ENCODE measurements at regions not wholly inside any gene's neighbourhood (a gene's known extent, or its start where the extent isn't known, plus 50 kb on each side); places are given as distances from the start of the nearest gene placed in this dataset.

DNA sequence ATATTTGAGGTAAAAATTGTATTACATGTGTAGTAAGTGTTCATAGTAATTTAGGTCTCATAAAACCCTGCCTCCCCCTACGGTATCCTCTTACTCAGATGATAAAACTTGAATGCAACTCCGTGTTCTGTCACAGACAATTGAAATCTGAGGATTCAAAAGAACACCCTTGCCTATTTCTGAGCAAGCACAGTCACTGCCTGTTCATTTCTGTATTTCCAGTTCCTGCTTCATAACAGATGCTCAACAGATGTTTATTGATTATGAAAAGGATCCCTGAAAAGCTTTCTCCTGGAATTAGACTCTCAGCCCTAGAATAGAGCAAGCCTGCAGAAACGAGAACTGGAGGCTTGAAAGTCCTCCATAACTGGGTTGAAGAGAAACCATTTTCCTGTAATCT, 144.1 kb upstream of the SPEF2 start:
- no peaks in the 10 kb centered on the region for H3K27me3 ChIP-seq (ENCODE audit: control insufficient read depth in 2 of 2, insufficient read depth in 1 of 2, low read length in 1 of 2)
- no peak for DNase-seq (ENCODE audit: low read depth in 6 of 9, low spot score in 9 of 9)
- no peak overlapping the region for H3K27ac ChIP-seq (ENCODE audit: low read depth in 1 of 2, low read length in 1 of 2)
- 95% methylated on average over 3 of the region's 3 CpGs for WGBS
- no peak overlapping the region for H3K4me3 ChIP-seq (ENCODE audit: low read length in 2 of 2)
- no peaks in the 10 kb centered on the region for H3K36me3 ChIP-seq (ENCODE audit: control insufficient read depth in 2 of 2, insufficient read depth in 2 of 2, low read length in 1 of 2)
- no peaks in the 10 kb centered on the region for H3K9me3 ChIP-seq (ENCODE audit: control insufficient read depth in 2 of 2, insufficient read depth in 1 of 2, low read length in 1 of 2)
- H3K4me1 ChIP-seq (ENCODE audit: control insufficient read depth in 2 of 2, insufficient read depth in 2 of 2, low read length in 2 of 2), result no peaks in the 10 kb centered on the region

DNA sequence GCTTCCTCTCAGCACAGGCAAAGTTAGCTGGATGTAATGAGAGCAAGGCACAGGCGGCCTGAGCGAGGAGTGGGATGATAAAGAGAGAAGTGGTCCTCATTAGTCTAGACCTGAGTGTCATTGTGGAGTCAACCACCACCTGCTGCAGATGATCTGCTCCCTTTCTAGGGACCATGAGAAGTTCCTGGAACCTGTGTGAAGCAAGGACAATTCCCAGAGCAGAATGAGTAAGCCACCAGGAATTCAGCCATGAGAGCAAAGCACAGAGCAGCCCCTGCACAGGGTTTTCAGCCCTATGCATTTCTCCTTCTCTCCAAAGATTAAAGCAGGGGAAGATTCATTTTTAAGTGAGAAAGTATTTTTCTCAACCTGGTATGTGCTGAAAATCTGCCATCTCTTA, 146.8 kb upstream of the SPEF2 start:
- 94% methylated on average over 2 of the region's 2 CpGs for WGBS
- no peak for DNase-seq (ENCODE audit: low read depth in 6 of 9, low spot score in 9 of 9)
- H3K4me3 ChIP-seq (ENCODE audit: low read length in 2 of 2), result no peak overlapping the region
- no peak overlapping the region for H3K27ac ChIP-seq (ENCODE audit: low read depth in 1 of 2, low read length in 1 of 2)
- no peaks in the 10 kb centered on the region for H3K27me3 ChIP-seq (ENCODE audit: control insufficient read depth in 2 of 2, insufficient read depth in 1 of 2, low read length in 1 of 2)
- no peaks in the 10 kb centered on the region for H3K4me1 ChIP-seq (ENCODE audit: control insufficient read depth in 2 of 2, insufficient read depth in 2 of 2, low read length in 2 of 2)
- no peaks in the 10 kb centered on the region for H3K9me3 ChIP-seq (ENCODE audit: control insufficient read depth in 2 of 2, insufficient read depth in 1 of 2, low read length in 1 of 2)
- H3K36me3 ChIP-seq (ENCODE audit: control insufficient read depth in 2 of 2, insufficient read depth in 2 of 2, low read length in 1 of 2), result no peaks in the 10 kb centered on the region

DNA sequence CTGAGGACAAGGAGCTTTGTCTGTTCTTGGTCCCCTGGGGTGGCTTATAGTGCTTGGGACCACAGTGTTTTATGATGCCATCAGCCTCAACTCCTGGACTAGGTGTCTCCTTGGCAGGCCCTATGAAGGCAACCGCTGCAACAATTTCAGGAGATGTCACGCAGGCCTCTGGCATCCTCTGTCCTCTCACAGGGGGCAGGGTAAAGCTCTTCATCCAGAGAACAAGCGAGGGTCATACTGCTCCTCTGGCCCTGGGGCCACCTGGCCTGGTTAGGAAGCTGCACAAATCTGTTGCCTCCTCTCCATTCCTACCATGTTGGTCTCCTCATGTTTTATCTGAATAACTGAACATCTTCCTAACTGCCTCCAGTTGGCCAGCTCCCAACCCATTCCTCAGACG, 148.9 kb upstream of the SPEF2 start:
- H3K4me1 ChIP-seq (ENCODE audit: control insufficient read depth in 2 of 2, insufficient read depth in 2 of 2, low read length in 2 of 2), result no peaks in the 10 kb centered on the region
- DNase-seq (ENCODE audit: low read depth in 6 of 9, low spot score in 9 of 9), result no peak
- WGBS, result 94% methylated on average over 4 of the region's 4 CpGs

DNA sequence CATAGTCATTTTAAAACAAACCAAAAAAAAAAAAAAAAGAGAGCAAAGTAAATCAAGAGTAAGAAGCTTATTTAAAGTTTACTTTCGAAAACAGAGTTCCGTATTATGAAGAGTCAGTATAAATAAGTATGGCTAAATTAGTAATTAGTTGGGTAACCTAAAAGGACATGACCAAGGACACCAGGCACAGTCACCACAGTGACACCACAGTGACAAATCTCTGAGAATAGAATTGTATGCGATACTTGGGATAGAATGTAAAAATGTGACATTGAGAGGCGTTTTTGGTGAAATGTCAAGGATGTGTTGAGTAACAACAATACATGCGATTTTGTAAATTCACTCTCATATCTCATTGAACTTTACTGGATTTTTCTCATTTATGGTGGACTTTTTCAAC, 150.9 kb upstream of the SPEF2 start:
- Histone ChIP-seq H3K27me3 (ENCODE audit: control insufficient read depth in 2 of 2, insufficient read depth in 1 of 2, low read length in 1 of 2) (no peaks in the 10 kb centered on the region), H3K9me3 (ENCODE audit: control insufficient read depth in 2 of 2, insufficient read depth in 1 of 2, low read length in 1 of 2) (no peaks in the 10 kb centered on the region), H3K4me3 (ENCODE audit: low read length in 2 of 2) (no peak overlapping the region), H3K4me1 (ENCODE audit: control insufficient read depth in 2 of 2, insufficient read depth in 2 of 2, low read length in 2 of 2) (no peaks in the 10 kb centered on the region), H3K27ac (ENCODE audit: low read depth in 1 of 2, low read length in 1 of 2) (no peak overlapping the region), H3K36me3 (ENCODE audit: control insufficient read depth in 2 of 2, insufficient read depth in 2 of 2, low read length in 1 of 2) (no peaks in the 10 kb centered on the region)
- whole genome bisulfite sequencing, result 98% methylated on average over 5 of the region's 5 CpGs
- no peak for DNase-seq (ENCODE audit: low read depth in 6 of 9, low spot score in 9 of 9)

More for the DNA sequence above, 148.9 kb upstream of the SPEF2 start:
- Histone ChIP-seq H3K9me3 (ENCODE audit: control insufficient read depth in 2 of 2, insufficient read depth in 1 of 2, low read length in 1 of 2) (no peaks in the 10 kb centered on the region), H3K27ac (ENCODE audit: low read depth in 1 of 2, low read length in 1 of 2) (no peak overlapping the region), H3K36me3 (ENCODE audit: control insufficient read depth in 2 of 2, insufficient read depth in 2 of 2, low read length in 1 of 2) (no peaks in the 10 kb centered on the region), H3K4me3 (ENCODE audit: low read length in 2 of 2) (no peak overlapping the region), H3K27me3 (ENCODE audit: control insufficient read depth in 2 of 2, insufficient read depth in 1 of 2, low read length in 1 of 2) (no peaks in the 10 kb centered on the region)

DNA sequence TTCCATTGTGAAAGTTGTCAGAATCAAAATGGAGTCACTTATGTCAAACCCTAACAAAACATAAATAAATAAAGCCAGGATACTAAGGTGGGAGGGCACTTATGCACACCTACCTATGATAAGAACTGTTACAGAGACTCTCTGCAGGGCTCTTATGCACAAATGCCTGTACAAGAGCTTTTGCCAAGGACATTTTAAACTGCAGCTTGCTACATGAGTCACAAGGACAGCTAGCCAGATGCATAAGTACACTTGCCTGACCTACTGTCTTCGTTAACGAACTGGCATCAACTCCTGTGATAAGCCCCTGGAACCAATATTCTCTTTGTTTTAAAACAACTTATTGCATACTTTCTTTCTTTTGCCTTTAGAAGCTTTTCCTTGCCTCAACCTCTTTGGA, 152.9 kb upstream of the SPEF2 start:
- DNase-seq (ENCODE audit: low read depth in 6 of 9, low spot score in 9 of 9), result no peak
- Histone ChIP-seq H3K27ac (ENCODE audit: low read depth in 1 of 2, low read length in 1 of 2) (no peak overlapping the region), H3K4me1 (ENCODE audit: control insufficient read depth in 2 of 2, insufficient read depth in 2 of 2, low read length in 2 of 2) (no peaks in the 10 kb centered on the region), H3K36me3 (ENCODE audit: control insufficient read depth in 2 of 2, insufficient read depth in 2 of 2, low read length in 1 of 2) (no peaks in the 10 kb centered on the region), H3K27me3 (ENCODE audit: control insufficient read depth in 2 of 2, insufficient read depth in 1 of 2, low read length in 1 of 2) (no peaks in the 10 kb centered on the region), H3K4me3 (ENCODE audit: low read length in 2 of 2) (no peak overlapping the region), H3K9me3 (ENCODE audit: control insufficient read depth in 2 of 2, insufficient read depth in 1 of 2, low read length in 1 of 2) (no peaks in the 10 kb centered on the region)
- 91% methylated on average over 2 of the region's 2 CpGs for WGBS

DNA sequence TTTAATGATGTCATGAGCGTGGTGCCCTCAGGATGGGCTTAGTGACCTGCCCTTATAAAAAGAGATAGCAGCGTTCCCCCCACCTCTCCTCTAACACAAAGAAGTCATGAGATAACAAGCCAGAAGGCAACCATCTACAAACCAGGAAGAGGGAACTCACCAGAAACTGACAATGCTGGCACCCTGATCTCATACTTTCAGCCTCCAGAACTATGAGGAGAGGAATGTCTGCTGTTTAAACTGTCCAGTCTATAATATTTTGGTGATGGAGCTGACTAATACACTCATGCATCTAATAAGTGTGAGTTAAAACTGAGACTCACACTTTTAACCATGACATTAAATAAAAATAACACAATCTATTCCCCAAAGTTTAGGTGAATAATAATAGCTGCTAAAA, 156.1 kb upstream of the SPEF2 start:
- Histone ChIP-seq H3K4me3 (ENCODE audit: low read length in 2 of 2) (no peak overlapping the region), H3K27ac (ENCODE audit: low read depth in 1 of 2, low read length in 1 of 2) (no peak overlapping the region), H3K36me3 (ENCODE audit: control insufficient read depth in 2 of 2, insufficient read depth in 2 of 2, low read length in 1 of 2) (no peaks in the 10 kb centered on the region), H3K4me1 (ENCODE audit: control insufficient read depth in 2 of 2, insufficient read depth in 2 of 2, low read length in 2 of 2) (no peaks in the 10 kb centered on the region), H3K27me3 (ENCODE audit: control insufficient read depth in 2 of 2, insufficient read depth in 1 of 2, low read length in 1 of 2) (no peaks in the 10 kb centered on the region), H3K9me3 (ENCODE audit: control insufficient read depth in 2 of 2, insufficient read depth in 1 of 2, low read length in 1 of 2) (no peaks in the 10 kb centered on the region)
- 96% methylated on average over 2 of the region's 2 CpGs for WGBS
- no peak for DNase-seq (ENCODE audit: low read depth in 6 of 9, low spot score in 9 of 9)

DNA sequence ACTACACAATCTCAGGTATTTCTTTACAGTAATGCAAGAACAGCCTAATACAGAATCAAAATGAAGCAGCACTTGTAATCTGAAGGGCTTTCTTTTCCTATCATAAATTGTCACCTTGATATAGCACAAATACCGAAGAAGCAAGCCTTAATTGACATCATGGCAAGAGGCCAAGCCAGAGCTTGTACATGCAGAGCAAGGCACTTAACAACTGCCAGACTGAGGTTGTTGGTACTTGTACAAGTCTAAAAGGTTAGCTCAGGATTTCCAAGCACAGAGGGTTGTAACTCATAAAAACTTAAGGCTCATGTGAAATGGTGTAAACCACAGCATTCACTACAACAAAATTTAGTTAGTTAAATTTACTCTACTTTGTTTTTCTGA, 158.8 kb upstream of the SPEF2 start:
- peak in 2 of 9 donors; percentile 14 to 33 for DNase-seq (ENCODE audit: low read depth in 6 of 9, low spot score in 9 of 9)

DNA sequence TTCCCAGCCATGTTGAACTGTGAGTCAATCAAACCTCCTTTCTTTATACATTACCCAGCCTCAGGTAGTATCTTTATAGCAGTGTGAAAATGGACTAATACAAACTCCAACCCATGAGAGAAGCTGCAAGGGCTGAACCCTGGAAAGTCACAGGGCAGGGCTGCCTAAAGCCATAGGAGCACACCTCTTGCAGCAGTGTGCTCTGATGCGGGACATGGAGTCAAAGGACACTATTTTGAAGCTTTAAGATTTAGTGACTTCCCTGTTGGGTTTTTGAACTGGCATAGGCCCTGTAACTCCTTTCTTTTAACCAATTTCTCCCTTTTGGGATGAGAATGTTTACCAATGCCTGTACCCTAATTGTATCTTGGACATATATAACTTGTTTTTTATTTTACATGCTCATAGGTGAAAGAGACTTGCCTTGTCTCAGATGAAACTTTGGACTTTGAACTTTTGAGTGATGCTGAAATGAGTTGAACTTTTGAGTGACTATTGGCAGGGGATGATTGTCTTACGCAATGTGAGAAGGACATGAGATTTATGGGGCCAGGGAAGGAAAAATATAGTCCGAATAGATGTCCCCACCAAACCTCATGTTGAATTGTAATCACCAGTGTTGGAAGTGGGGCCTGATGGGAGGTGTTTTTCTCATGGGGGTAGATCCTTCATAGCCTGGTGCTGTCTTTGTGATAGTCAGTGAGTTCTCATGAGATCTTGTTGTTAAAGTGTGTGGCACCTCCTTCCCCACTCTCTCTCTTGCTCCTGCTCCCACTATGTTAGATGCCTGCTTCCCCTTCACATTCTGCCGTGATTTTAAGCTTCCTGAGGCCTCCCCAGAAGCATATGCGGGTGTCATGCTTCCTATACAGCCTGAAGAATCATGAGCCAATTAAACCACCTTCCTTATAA, 159.5 kb upstream of the SPEF2 start:
- H3K4me3 ChIP-seq (ENCODE audit: low read length in 2 of 2), result no peak overlapping the region
- DNase-seq (ENCODE audit: low read depth in 6 of 9, low spot score in 9 of 9), result no peak
- no peaks in the 10 kb centered on the region for H3K4me1 ChIP-seq (ENCODE audit: control insufficient read depth in 2 of 2, insufficient read depth in 2 of 2, low read length in 2 of 2)
- 75% methylated on average over 5 of the region's 5 CpGs for WGBS
- no peaks in the 10 kb centered on the region for H3K9me3 ChIP-seq (ENCODE audit: control insufficient read depth in 2 of 2, insufficient read depth in 1 of 2, low read length in 1 of 2)
- H3K36me3 ChIP-seq (ENCODE audit: control insufficient read depth in 2 of 2, insufficient read depth in 2 of 2, low read length in 1 of 2), result no peaks in the 10 kb centered on the region
- H3K27me3 ChIP-seq (ENCODE audit: control insufficient read depth in 2 of 2, insufficient read depth in 1 of 2, low read length in 1 of 2), result no peaks in the 10 kb centered on the region
- no peak overlapping the region for H3K27ac ChIP-seq (ENCODE audit: low read depth in 1 of 2, low read length in 1 of 2)

More for the DNA sequence above, 158.8 kb upstream of the SPEF2 start:
- Histone ChIP-seq H3K4me1 (ENCODE audit: control insufficient read depth in 2 of 2, insufficient read depth in 2 of 2, low read length in 2 of 2) (no peaks in the 10 kb centered on the region), H3K27ac (ENCODE audit: low read depth in 1 of 2, low read length in 1 of 2) (no peak overlapping the region), H3K36me3 (ENCODE audit: control insufficient read depth in 2 of 2, insufficient read depth in 2 of 2, low read length in 1 of 2) (no peaks in the 10 kb centered on the region), H3K4me3 (ENCODE audit: low read length in 2 of 2) (no peak overlapping the region), H3K27me3 (ENCODE audit: control insufficient read depth in 2 of 2, insufficient read depth in 1 of 2, low read length in 1 of 2) (no peaks in the 10 kb centered on the region), H3K9me3 (ENCODE audit: control insufficient read depth in 2 of 2, insufficient read depth in 1 of 2, low read length in 1 of 2) (no peaks in the 10 kb centered on the region)
- WGBS, result 13% methylated on average over 1 of the region's 1 CpG

DNA sequence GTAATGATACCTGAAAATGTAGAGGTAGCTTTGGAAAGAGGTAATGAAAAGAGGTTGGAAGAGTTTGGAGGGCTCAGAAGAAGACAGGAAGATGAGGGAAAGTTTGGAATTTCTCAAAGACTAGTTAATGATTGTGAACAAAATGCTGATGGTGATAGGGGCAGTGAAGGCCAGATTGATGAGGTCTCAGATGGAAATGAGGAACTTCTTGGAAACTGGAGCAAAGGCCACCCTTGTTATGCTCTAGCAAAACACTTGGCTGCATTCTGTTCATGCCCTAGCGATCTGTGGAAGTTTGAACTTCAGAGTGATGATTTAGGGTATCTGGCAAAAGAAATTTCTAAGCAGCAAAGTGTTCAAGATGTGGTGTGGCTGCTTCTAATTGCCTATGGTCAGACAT, 161.2 kb upstream of the SPEF2 start:
- H3K9me3 ChIP-seq (ENCODE audit: control insufficient read depth in 2 of 2, insufficient read depth in 1 of 2, low read length in 1 of 2), result no peaks in the 10 kb centered on the region
- WGBS, result 88% methylated on average over 1 of the region's 1 CpG

More for the DNA sequence above, 161.2 kb upstream of the SPEF2 start:
- DNase-seq (ENCODE audit: low read depth in 6 of 9, low spot score in 9 of 9), result no peak
- Histone ChIP-seq H3K4me3 (ENCODE audit: low read length in 2 of 2) (no peak overlapping the region), H3K27me3 (ENCODE audit: control insufficient read depth in 2 of 2, insufficient read depth in 1 of 2, low read length in 1 of 2) (no peaks in the 10 kb centered on the region), H3K4me1 (ENCODE audit: control insufficient read depth in 2 of 2, insufficient read depth in 2 of 2, low read length in 2 of 2) (no peaks in the 10 kb centered on the region), H3K36me3 (ENCODE audit: control insufficient read depth in 2 of 2, insufficient read depth in 2 of 2, low read length in 1 of 2) (no peaks in the 10 kb centered on the region), H3K27ac (ENCODE audit: low read depth in 1 of 2, low read length in 1 of 2) (no peak overlapping the region)

Measured in thymus (tissue), 11 donors.